HG03280 (cell line): ENCODE measurements at regions not wholly inside any gene's neighbourhood (a gene's known extent, or its start where the extent isn't known, plus 50 kb on each side); places are given as distances from the start of the nearest gene placed in this dataset.

ENCODE experiments used
- ATAC-seq: cut with Tn5 transposase; IDR thresholded peaks from one replicate; pipeline ENCODE4 v1.9.1; 2021; ENCODE audit warnings: mild to moderate bottlenecking, moderate library complexity; ENCODE audit not compliant: unreplicated experiment

DNA sequence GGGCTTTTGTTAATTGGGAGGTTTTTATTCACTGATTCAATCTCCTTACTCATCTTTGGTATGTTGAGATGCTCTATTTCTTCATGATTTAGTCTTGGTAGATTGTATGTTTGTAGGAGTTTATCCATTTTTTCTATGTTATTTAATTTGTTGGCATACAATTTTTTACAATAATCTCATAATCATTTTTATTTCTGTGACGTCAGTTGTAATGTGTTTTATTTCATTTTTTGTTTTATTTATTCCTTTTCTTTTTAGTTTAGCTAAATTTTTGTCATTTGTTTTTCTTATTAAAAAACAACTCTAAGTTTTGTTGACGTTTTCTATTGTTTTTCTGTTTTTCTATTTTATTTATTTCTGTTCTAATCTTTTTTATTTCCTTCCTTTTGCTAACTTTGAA is 389.8 kb downstream of the HS3ST3B1 start:
- ATAC-seq, result no peak

DNA sequence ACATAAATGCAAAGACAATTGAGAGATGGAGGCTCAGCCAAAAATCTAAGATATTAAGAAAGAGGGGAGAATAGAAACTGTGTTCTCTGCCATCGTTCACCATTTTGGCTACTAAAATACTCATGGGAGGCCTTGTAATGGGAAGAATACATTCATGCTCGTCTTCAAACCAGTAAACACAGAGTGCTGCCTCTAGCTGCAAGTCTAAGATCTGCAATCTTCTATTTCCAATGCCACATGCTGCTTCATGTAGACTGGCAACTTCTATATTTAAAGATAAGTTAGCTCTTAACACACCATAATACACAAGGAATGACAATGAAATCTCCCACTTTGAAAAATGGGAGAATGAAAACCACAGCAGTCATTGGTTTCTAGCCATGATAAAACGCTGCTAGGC is 387.3 kb downstream of the HS3ST3B1 start:
- ATAC-seq, result no peak

DNA sequence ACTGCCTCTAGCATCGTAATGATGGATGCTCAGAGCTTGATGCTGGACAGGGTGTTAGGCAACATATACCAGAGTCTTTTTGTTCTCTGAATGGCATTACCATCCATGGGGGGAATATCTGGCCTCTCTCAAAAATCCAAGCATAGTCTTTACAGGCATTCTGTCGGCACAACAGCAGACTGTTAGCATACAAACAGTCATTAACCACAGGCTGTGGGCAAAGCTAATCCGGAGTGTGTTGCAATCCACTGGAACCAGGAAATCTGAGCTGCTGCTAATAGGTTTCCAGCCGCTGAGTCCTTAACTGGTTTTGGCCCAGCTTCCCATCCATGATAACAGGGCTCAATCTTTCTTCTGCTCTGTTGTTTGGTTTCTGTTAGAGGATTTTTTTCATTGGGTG is 371.9 kb downstream of the HS3ST3B1 start:
- no peak for ATAC-seq

DNA sequence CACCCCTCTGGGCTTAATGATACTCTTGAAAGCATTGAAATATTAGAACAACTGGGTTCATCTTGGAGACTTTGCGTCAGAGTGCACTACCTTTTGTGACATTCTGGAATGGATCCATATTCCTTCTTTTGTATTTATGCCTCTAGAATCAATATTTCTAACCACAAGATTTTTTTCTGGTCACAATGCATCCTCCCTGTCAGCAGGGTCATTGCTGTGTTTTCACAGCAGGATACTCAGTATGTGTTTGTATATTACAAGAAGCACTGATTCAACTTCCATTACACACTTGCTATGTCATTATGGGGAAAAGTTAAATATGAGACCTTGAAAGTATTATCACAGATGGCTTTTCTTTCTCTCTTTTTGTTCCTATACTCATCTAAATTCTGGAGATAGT is 370.0 kb downstream of the HS3ST3B1 start:
- no peak for ATAC-seq

DNA sequence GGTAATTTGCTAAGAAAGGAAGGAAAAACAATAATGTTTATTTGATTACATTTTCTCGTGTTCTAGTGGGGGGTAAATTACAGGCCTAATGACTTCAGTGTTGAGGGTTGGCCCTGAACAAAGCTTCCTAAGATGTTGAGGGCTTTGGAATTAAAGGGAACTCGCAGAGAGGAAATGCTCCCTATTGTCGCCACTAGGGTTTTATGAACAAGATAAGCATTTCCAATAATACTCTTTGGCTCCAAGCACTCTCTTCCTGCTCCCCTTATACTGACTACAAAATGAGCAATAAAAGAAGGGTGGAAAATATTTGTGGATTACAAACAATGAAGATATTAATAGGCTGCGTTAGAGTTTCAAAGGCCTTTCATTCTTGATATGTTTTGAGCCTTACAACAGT is 363.6 kb downstream of the HS3ST3B1 start:
- ATAC-seq, result no peak

DNA sequence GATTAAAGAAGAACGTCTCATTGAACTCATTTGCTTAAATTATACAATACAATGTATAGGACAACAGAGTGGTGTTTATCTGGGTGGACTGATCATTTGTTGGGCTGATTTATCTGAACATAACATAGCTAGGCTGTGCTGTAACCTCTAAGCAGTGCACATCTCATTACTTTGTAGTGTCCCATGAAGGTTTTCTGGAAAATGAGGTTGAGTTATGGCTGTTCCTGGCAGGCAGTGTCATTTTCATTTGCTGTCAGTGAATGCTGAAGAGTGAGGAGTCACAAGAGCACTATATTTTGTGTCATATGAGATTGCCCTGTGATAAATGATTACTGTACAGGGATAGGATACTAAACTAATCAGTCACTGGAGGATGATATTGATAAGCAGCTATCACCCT is 340.2 kb downstream of the HS3ST3B1 start:
- no peak for ATAC-seq

DNA sequence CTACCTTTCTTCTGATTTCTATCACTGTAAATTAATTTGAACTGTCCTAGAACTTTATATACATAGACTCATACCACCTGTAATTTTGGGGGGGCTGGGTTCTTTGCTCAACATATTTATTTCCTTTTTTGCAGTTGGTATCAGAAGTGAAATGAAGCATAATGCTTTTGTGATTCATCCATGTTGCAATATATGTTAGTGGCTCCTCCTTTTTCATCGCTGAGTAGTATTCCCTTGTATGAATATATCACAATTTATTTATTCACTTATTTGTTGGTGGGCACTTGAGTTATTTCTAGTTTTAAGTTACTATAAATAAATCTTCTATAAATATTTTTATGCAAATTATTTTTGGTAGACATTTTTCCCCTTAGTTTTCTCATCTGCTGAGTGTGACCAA is 336.4 kb downstream of the HS3ST3B1 start:
- ATAC-seq, result no peak

DNA sequence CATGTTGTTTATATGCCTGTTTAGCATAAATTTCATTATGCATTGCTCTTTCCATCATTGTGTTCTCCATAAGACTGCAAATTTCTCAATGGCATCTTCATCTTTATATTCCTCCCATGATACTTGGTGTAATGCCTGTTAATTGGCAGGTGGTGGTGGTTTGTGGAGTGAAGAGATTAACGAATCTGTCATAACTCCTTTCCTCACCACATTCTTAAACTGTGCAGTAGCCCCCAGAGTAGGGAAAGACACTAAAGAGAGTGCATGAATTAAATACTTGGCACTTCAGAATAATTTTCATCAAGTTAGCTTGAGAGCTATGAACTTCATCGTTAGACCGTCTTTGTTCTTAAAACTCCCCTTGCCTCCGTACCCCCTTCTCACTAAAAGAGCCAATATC is 329.7 kb downstream of the HS3ST3B1 start:
- no peak for ATAC-seq

DNA sequence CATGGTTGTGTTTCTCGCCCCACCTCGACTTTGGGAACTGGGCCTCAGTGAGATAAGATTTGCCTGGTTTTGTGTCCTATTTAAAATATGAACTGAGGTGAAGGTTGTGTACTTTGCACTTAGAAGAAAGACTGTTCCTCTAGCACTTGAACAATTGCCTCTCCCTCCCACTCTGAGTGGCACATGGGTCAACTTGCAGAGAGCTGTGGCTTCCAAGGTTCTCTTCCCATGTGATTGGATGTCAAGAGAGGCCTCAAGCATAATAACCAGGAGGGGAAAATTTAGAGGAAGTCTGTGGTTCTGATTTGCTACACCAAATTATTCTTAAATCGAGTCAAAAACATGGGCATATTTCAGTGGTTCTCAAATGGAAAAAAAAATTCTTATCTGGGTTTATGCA is 329.2 kb downstream of the HS3ST3B1 start:
- no peak for ATAC-seq

DNA sequence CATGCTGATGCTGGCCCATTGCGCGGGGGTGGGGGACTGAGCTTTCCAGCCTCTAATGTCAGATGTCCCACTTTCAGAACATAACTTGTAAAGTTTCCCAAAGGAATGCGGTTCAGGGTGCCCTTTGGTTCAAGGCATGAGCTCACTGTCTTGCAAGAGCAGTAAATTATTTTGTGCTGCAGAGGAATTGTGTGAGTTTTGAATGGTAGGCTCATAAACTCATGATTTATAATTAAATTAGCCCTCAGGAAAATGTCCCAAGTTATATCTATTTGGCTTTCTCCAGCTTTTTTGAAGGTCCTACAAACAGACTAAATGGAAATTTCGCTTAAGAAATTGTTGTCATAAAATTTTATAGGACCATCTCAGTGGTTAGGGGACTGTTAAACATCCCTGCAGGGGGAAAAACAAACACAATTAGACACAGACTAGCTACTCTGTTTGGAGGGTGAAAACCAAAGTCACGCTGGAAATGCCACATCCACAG is 321.8 kb downstream of the HS3ST3B1 start:
- no peak for ATAC-seq

DNA sequence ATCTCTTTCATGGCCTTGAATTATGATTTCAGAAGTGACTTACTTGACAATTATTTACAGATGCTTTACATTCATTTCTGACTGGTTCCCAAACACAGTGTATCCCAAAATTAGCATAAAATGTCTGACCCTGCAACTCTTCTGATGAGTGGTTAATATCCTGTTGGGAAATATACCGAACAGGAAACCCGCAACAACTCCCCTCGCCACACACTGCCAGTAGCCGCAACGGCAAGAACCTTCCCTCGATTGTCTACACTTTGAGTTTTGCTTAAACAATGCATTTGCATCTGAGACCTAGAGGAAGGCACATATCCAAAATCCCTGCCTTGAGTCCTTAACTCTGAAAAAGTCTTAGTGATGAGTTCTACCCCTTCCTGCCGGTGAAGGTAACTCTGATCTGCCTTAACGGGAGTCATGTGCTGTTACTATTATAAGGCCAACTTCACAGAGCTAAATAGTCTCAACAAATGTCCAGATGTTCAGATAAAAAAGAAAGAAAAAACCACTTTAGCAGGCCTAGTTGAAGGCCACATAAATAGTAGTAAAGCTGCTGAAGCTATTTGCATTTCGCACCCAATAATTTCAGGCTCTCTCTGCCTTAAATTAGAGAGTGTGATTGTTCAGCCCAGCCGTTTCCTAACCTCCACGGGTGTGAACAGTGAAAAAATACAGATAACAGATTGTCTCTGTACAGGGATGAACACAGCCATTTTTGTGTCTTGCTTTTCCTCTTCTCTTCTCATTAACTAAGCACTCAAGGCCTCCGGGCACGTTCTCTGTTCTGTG is 321.1 kb downstream of the HS3ST3B1 start:
- ATAC-seq, result no peak

DNA sequence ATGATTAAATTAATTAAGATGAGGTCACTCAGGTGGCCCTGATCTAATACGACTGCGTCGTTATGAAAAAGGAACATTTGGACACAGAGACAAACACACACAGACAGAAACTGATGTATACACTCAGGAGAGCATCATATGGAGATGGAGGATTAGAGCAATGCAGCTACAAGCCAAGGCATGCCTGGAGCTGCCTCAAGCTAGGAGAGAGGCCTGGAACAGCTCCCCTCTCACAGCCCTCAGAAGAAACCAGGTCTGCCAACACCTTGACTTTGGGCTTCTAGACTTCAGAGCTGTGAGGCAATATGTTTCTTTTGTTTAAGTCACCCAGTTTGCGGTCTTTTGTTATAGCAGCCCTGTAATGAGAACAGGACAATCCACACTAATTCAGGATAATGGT is 318.9 kb downstream of the HS3ST3B1 start:
- no peak for ATAC-seq

DNA sequence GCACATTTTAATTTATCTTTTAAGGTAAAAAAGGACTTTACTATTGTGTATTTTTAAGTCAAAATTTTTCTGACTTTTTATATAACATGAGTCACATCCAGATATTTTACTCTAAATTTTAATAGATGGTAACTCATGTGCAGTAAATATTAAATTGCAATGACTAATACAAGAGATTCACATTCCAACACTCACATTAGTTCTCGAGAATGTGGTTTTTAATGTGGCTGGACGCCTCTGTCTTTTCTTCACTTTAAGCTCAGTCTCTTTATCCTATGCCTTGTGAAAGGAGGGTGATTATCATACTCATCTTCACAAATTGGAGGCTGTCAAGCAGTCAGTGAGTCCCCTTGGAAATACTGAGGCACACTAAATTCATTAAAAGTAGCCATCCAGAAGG is 315.6 kb downstream of the HS3ST3B1 start:
- no peak for ATAC-seq

DNA sequence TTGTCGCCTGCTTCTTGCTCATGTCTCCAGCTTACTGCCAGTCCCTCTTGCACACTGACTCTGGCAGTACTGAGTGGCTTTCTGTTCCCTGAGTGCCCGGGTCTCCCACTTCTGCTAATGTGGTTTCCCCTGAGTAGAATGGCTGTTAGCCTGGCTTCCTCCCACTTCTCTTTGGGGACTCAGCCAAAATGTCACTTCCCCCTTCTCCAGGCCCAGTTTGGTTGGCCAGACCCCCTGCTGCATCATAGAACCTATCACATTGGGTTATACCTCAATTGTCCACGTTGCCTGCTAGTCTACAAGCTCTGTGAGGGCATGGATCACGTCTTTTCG is 304.4 kb downstream of the HS3ST3B1 start:
- ATAC-seq, result no peak

DNA sequence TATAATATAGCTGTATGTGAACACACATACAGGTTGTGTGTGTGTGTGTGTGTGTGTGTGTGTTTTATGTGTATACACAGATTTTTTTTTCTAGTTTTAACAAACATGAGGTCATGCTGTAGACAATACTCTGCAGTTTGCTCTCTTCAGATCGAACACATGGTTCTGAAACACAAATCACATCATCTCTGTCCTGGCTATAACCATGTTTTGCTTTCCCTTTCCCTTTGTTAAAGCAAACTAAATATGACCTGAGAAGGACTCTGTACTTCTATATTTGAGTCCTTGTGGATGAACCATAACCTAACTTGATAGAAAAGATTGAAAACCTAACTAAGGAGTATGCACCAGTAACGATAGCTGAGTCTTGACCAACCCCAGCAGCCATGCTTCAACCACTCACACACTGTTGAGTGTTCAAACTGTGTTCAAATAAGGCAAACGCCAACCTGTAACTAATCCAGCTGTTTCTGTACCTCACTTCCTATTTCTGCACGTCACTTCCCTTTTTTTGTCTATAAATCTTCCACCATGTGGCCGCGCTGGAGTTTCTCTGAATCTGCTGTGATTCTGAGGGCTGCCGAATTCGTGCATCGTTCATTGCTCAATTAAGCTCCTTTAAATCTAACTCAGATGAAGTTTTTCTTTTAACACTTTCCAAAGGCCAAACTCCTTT is 303.8 kb downstream of the HS3ST3B1 start:
- ATAC-seq, result no peak

DNA sequence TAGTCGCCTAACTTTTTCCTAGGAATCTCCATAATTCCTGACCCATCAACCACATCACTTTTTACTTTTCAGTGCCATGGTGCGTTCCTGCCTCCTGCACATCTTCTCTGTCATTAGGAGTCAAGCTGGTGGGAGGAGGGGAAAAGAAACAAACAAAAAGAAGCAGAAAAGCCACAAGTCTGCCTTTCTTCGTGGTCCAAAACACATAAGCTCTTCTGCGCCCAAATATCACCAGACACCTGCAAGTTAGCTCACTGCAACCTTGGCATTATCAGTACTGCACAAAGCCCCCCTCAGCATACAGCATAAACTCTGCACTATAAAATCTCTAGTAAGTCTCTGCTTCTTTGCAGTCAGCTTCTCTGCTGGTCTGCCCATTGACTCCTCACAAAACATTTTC is 295.3 kb downstream of the HS3ST3B1 start:
- no peak for ATAC-seq

DNA sequence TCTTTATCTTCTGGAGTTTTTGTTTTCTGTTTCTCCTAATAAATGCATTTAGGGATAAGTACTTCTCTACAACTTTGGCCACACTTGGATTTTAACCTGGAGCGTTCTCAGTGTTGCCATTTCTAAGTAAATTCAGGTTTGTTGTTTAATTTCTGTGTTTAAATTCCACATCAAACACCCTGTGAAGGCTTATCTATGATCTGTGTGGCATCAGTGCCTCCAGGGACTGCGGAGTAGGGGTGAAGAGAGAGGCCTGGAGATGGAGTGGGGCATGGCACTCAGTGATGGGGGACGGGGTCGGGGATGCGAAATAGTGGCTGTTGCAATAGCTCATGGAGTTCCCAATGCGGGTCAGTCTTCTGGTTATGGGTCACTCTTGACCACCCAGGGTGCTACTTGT is 294.8 kb downstream of the HS3ST3B1 start:
- ATAC-seq, result no peak

DNA sequence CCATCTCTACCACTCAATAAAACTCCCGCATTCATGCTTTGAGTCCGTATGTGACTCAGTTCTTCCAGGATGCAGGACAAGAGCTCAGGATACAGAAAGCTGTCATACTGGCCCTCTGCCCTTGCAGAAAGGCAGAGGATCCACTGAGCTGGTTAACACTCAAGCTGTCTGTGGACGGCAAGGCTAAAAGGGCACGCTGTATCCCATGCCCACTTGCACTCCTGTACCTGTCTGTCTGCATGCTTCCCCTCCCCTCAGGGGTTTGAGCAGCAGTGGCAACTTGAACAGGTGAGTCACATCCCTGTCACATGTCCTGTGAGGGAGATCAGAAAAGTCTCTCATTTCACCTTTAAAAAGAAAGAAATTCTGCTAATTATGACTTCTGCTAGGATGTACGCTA is 293.8 kb downstream of the HS3ST3B1 start:
- ATAC-seq, result no peak

DNA sequence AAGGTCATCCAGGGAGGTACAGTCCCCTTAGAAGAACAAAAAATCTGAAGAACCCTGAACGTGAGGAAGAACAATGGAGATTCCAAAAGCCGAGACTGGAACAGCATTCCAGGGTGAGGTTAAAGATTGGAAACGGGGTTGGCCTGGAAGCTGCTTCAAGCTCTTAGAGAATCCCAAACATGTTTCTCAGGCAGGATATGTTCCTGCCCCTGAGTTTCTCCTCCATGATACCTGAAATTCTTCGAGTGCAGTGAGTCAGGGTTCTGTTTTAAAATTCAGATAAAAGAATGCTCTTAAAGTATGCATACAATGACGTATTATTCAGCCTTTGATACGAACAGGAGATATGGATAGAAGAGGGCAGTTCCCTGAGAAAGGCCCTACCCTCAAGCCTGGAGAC is 293.1 kb downstream of the HS3ST3B1 start:
- ATAC-seq, result no peak

DNA sequence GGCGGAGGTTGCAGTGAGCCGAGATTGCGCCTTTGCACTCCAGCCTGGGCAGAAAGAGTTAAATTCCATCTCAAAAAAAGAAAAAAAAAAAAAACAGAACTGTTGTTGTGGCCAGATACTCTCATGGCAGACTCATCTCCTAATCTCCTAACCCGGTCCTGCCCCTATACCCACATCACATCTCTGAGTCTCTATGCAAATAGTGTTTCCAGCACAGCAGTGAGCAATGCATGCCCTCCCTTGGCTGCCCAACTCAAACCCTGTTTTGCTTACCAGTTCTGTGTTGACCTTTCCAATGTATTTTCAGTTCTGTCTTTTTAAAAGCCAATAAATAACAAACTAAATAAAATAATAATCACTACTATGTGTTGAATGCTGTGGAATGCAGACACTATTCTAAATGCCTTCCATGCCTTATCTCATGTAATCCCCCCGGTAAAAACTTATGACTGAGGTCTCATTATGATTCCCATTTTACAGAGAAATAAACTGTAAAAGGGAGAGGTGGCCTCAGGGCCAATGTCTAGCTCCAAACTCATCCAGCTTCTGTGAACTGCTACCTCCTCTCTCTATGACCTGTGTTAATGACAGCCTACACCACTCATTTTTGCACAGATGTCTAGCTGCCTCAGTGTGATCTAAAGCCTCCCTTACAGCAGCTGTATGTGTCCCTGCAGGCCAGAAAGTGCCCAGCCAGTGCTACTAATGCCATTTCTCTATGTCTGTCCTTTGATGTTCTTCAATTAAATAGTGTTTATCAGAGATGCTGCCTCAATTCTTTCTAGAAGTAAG is 289.8 kb downstream of the HS3ST3B1 start:
- no peak for ATAC-seq

DNA sequence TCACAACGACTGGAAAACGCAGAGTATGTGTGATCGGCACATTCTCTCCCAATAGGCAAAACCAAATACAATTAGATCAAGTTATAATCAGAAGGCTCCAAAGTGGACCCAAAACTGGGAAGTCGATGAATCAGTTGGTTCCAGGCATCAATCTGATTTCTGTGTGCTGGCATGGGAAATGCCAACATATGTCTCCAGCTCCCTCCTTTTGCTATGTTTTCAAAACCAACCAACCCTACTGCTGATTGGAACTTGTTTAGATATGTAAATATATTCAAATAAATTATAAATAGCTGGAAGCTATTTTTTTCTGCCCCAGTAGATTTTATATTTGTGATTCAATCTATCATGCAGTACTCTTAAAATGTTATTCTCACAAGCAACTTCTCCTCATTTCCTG is 284.2 kb downstream of the HS3ST3B1 start:
- no peak for ATAC-seq

DNA sequence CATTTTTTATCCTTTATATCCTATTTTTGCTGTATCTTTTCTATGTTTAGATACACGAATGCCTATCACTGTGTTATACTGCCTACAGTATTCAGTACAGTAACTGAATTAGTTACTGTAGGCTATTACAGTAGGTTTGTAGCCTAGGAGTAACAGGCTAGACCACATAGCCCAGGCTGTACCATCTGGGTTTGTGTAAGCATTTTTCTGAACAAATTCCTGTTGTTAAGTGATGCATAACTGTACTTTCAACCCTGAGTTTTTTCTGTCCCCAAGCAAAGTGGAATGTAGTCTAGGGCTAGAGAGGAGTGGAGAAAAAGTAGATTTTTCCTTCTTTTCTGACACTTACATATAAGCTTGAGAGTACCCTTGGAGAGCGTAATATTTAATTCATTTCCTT is 282.1 kb downstream of the HS3ST3B1 start:
- no peak for ATAC-seq
